GM21619 (cell line): ENCODE measurements at regions not wholly inside any gene's neighbourhood (a gene's known extent, or its start where the extent isn't known, plus 50 kb on each side); places are given as distances from the start of the nearest gene placed in this dataset.

Source experiments
- ATAC-seq: cut with Tn5 transposase; IDR thresholded peaks from one replicate; pipeline ENCODE4 v1.9.1; 2021; ENCODE audit not compliant: unreplicated experiment

GRCh38 chr20:11333634-11334033, 584.1 kb upstream of the BTBD3 start:
- no peak for ATAC-seq

- no peak for ATAC-seq
Measured at GRCh38 chr20:11337361-11338130, 580.1 kb upstream of the BTBD3 start.

GRCh38 chr20:11338496-11339306, 579.0 kb upstream of the BTBD3 start:
- no peak for ATAC-seq

GRCh38 chr20:11344939-11345338, 572.8 kb upstream of the BTBD3 start:
- ATAC-seq, result no peak

- no peak for ATAC-seq
Measured at GRCh38 chr20:11347738-11348137, 570.0 kb upstream of the BTBD3 start.

- ATAC-seq, result no peak
Measured at GRCh38 chr20:11350126-11351005, 567.3 kb upstream of the BTBD3 start.

- no peak for ATAC-seq
Measured at GRCh38 chr20:11352041-11352440, 565.7 kb upstream of the BTBD3 start.

- ATAC-seq, result no peak
Measured at GRCh38 chr20:11354846-11355245, 562.8 kb upstream of the BTBD3 start.

- ATAC-seq, result no peak
Measured at GRCh38 chr20:11355345-11355744, 562.3 kb upstream of the BTBD3 start.

GRCh38 chr20:11356061-11356460, 561.6 kb upstream of the BTBD3 start:
- no peak for ATAC-seq

- ATAC-seq, result no peak
Measured at GRCh38 chr20:11362450-11362849, 555.2 kb upstream of the BTBD3 start.

- no peak for ATAC-seq
Measured at GRCh38 chr20:11364736-11365135, 553.0 kb upstream of the BTBD3 start.

- ATAC-seq, result no peak
Measured at GRCh38 chr20:11366660-11367059, 551.0 kb upstream of the BTBD3 start.

GRCh38 chr20:11368499-11368898, 549.2 kb upstream of the BTBD3 start:
- no peak for ATAC-seq

- no peak for ATAC-seq
Measured at GRCh38 chr20:11368965-11369711, 548.6 kb upstream of the BTBD3 start.

GRCh38 chr20:11371831-11372230, 545.9 kb upstream of the BTBD3 start:
- ATAC-seq, result no peak

GRCh38 chr20:11372876-11373790, 544.6 kb upstream of the BTBD3 start:
- ATAC-seq, result no peak

- no peak for ATAC-seq
Measured at GRCh38 chr20:11375335-11375734, 542.4 kb upstream of the BTBD3 start.

GRCh38 chr20:11375966-11376365, 541.7 kb upstream of the BTBD3 start:
- no peak for ATAC-seq

- ATAC-seq, result no peak
Measured at GRCh38 chr20:11376420-11376819, 541.3 kb upstream of the BTBD3 start.
